ENCODE measurements at regions not wholly inside any gene's neighbourhood (a gene's known extent, or its start where the extent isn't known, plus 50 kb on each side); places are given as distances from the start of the nearest gene placed in this dataset.

DNA sequence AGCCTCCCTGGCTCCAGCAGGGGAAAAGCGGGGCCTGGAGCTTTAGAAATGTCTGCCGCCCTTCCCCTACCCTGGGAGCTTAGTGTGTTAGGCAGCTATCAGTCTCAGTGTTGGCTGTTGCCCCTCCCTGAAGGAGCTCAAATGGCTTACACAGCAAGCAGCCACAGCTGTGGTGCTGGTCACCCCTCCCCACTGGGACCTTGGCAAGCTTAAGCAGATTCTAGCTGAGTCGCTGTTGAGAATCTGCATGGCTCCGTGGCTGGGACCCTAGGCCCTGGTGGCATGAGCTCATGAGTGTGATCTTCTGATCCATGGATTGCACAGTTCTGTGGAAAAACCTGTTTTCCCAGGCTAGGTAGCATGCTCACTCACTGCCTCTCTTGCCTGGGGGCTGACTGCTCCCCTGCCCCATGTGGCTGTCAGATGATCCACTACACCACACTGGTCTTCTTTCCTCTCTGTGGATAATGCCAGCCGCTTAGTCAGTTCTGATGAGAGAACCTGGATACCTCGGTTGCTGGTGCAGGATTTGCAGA lies 714.0 kb downstream of the MAFB start:
- TF ChIP-seq CTCF (conservative IDR thresholded peaks at IDR 0.05) (no peak), EZH2 (IDR thresholded peaks at IDR 0.05; ENCODE audit: low read depth) (no peak)
